ENCODE measurements at regions not wholly inside any gene's neighbourhood (a gene's known extent, or its start where the extent isn't known, plus 50 kb on each side); places are given as distances from the start of the nearest gene placed in this dataset.

DNA sequence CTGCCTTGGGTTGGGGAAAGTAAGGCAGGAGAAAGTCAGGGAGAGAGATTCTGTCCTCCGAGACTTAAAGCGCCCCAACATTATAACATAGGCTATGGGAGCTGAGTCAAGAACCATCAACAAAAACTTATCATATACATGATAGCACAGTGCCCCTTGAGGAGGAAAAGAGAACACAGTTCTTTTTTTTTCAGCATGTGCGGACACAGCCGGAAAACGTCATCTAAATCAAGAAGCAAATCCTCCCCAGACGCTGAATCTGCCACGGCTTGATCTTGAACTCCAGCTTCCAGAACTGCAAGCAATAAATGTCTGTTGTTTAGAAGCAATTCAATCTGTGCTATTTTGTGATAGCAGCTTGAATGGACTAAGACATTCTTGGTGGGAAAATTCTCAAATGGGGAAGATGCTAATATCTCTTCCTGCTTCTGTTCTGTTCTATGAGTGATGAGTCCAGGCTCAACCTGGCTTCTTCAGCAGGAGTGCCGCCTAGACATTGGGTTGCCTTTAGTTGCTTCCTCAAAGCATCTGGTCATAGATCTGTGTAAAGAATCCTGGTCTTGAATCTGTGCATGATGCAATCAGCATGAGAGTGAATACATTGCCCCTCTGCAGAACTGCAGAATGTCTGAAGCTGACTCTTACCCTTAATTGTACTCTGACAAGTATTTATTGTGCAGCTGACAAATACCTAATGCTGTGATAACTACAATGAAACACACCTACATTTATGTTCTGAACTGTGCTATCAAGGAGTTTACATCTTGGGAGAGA, 549.8 kb upstream of the PRKX start:
- Histone ChIP-seq H3K4me3 (ENCODE audit: insufficient read depth in 1 of 2, low read depth in 1 of 2, low read length in 2 of 2) (no peak overlapping the region), H3K36me3 (ENCODE audit: control insufficient read depth in 1 of 2, insufficient read depth in 2 of 2, low read depth in 1 of 2, low read length in 2 of 2) (no peaks in the 10 kb centered on the region), H3K4me2 (ENCODE audit: low read length, poor library complexity, severe bottlenecking) (no peak overlapping the region), H3K14ac (ENCODE audit: low read length in 2 of 2) (no peak overlapping the region), H3K4ac (ENCODE audit: low read depth in 1 of 2, low read length in 2 of 2) (no peak overlapping the region), H3K79me1 (replicated peaks; ENCODE audit: low read length, poor library complexity, severe bottlenecking) (no peaks in the 10 kb centered on the region), H2AFZ (ENCODE audit: low read depth, low read length) (no peak overlapping the region), H3K23ac (ENCODE audit: low read length in 2 of 2) (no peak overlapping the region), H3K9me3 (ENCODE audit: control insufficient read depth, low read length) (peaks cover 3% of the 10 kb centered on the region), H2BK5ac (ENCODE audit: low read depth, low read length, poor library complexity, severe bottlenecking) (no peak overlapping the region), H2BK12ac (ENCODE audit: low read length in 2 of 2) (no peak overlapping the region), H3K9ac (ENCODE audit: low read length) (no peak overlapping the region), H4K8ac (ENCODE audit: low read length) (no peak overlapping the region), H2BK15ac (ENCODE audit: low read depth, poor library complexity, severe bottlenecking) (no peak overlapping the region), H3K27ac (ENCODE audit: low read length, poor library complexity, severe bottlenecking) (no peak overlapping the region), H3K4me1 (ENCODE audit: control insufficient read depth, insufficient read depth, low read depth, low read length) (no peaks in the 10 kb centered on the region), H3K18ac (ENCODE audit: low read depth in 1 of 2, low read length in 2 of 2) (no peak overlapping the region), H2BK120ac (ENCODE audit: low read depth, low read length) (no peak overlapping the region), H4K91ac (ENCODE audit: low read length) (no peak overlapping the region), H2AK5ac (ENCODE audit: low read length, severe bottlenecking) (no peak overlapping the region), H3K27me3 (ENCODE audit: control insufficient read depth in 1 of 2, insufficient read depth in 1 of 2, low read length in 2 of 2) (no peaks in the 10 kb centered on the region)
- no peak for DNase-seq
- 78% methylated on average over 1 of the region's 8 CpGs for WGBS

DNA sequence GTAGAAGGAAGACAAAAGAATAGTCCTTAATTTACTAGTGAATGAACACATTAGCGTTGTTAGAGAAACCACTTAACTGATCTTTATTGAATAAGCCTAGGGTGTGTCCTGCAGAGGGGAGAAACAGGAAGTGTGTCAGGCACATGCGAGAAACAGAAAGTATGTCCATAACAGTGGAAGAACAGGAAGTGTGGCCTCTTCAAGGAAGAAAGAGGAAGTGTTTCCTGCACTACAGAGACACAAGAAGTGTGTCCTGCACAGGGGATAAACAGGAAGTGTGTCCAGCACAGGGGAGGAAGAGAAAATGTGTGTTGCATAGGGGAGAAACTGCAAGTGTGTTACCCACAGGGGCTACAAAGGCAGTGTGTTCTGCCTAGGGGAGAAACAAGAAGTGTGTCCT, 539.6 kb upstream of the PRKX start:
- Histone ChIP-seq H3K9ac (ENCODE audit: low read length) (no peak overlapping the region), H3K4me1 (ENCODE audit: control insufficient read depth, insufficient read depth, low read depth, low read length) (no peaks in the 10 kb centered on the region), H2BK15ac (ENCODE audit: low read depth, poor library complexity, severe bottlenecking) (no peak overlapping the region), H3K27me3 (ENCODE audit: control insufficient read depth in 1 of 2, insufficient read depth in 1 of 2, low read length in 2 of 2) (no peaks in the 10 kb centered on the region), H2BK12ac (ENCODE audit: low read length in 2 of 2) (no peak overlapping the region), H2AK5ac (ENCODE audit: low read length, severe bottlenecking) (no peak overlapping the region), H3K36me3 (ENCODE audit: control insufficient read depth in 1 of 2, insufficient read depth in 2 of 2, low read depth in 1 of 2, low read length in 2 of 2) (no peaks in the 10 kb centered on the region), H3K4ac (ENCODE audit: low read depth in 1 of 2, low read length in 2 of 2) (no peak overlapping the region), H2AFZ (ENCODE audit: low read depth, low read length) (no peak overlapping the region), H2BK120ac (ENCODE audit: low read depth, low read length) (no peak overlapping the region), H3K4me2 (ENCODE audit: low read length, poor library complexity, severe bottlenecking) (no peak overlapping the region), H2BK5ac (ENCODE audit: low read depth, low read length, poor library complexity, severe bottlenecking) (no peak overlapping the region), H4K8ac (ENCODE audit: low read length) (no peak overlapping the region), H4K91ac (ENCODE audit: low read length) (no peak overlapping the region), H3K79me1 (replicated peaks; ENCODE audit: low read length, poor library complexity, severe bottlenecking) (no peaks in the 10 kb centered on the region), H3K27ac (ENCODE audit: low read length, poor library complexity, severe bottlenecking) (no peak overlapping the region), H3K9me3 (ENCODE audit: control insufficient read depth, low read length) (peaks cover 16% of the 10 kb centered on the region), H3K23ac (ENCODE audit: low read length in 2 of 2) (no peak overlapping the region), H3K18ac (ENCODE audit: low read depth in 1 of 2, low read length in 2 of 2) (no peak overlapping the region), H3K14ac (ENCODE audit: low read length in 2 of 2) (no peak overlapping the region), H3K4me3 (ENCODE audit: insufficient read depth in 1 of 2, low read depth in 1 of 2, low read length in 2 of 2) (no peak overlapping the region)
- no peak for DNase-seq
- whole genome bisulfite sequencing: 23% methylated on average over 2 of the region's 2 CpGs

DNA sequence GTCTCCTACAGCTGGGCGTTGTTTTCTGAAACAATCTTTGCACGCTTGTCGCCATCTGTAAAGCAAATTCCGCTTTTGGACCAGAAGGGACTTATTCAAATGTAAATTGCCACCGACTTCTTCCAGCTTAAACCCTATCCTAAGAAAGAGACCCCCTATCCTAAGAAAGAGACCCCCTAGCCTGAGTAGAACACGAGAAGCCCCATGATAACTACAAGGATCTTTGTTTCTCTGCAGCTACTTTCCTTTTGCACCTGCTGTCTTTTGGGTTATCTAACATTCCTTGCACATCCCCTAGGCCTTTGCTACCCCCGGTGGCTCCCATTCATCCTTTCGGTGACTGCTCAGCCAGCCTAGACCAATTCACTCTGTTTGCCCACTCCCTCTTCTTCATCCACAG, 536.0 kb upstream of the PRKX start:
- H3K4me3 ChIP-seq (ENCODE audit: insufficient read depth in 1 of 2, low read depth in 1 of 2, low read length in 2 of 2): no peak overlapping the region
- H3K4me1 ChIP-seq (ENCODE audit: control insufficient read depth, insufficient read depth, low read depth, low read length): no peaks in the 10 kb centered on the region
- 71% methylated on average over 8 of the region's 8 CpGs for WGBS
- no peak overlapping the region for H3K4me2 ChIP-seq (ENCODE audit: low read length, poor library complexity, severe bottlenecking)
- H3K14ac ChIP-seq (ENCODE audit: low read length in 2 of 2): no peak overlapping the region
- peaks cover 16% of the 10 kb centered on the region for H3K9me3 ChIP-seq (ENCODE audit: control insufficient read depth, low read length)
- no peak overlapping the region for H2BK5ac ChIP-seq (ENCODE audit: low read depth, low read length, poor library complexity, severe bottlenecking)
- H3K27ac ChIP-seq (ENCODE audit: low read length, poor library complexity, severe bottlenecking): no peak overlapping the region
- no peak overlapping the region for H2BK120ac ChIP-seq (ENCODE audit: low read depth, low read length)
- H3K18ac ChIP-seq (ENCODE audit: low read depth in 1 of 2, low read length in 2 of 2): no peak overlapping the region
- H3K9ac ChIP-seq (ENCODE audit: low read length): no peak overlapping the region
- H4K8ac ChIP-seq (ENCODE audit: low read length): no peak overlapping the region
- H3K36me3 ChIP-seq (ENCODE audit: control insufficient read depth in 1 of 2, insufficient read depth in 2 of 2, low read depth in 1 of 2, low read length in 2 of 2): no peaks in the 10 kb centered on the region
- H3K79me1 ChIP-seq (replicated peaks; ENCODE audit: low read length, poor library complexity, severe bottlenecking): no peaks in the 10 kb centered on the region
- no peak overlapping the region for H3K23ac ChIP-seq (ENCODE audit: low read length in 2 of 2)
- H3K27me3 ChIP-seq (ENCODE audit: control insufficient read depth in 1 of 2, insufficient read depth in 1 of 2, low read length in 2 of 2): no peaks in the 10 kb centered on the region
- no peak overlapping the region for H4K91ac ChIP-seq (ENCODE audit: low read length)
- H2AFZ ChIP-seq (ENCODE audit: low read depth, low read length): no peak overlapping the region
- H2BK12ac ChIP-seq (ENCODE audit: low read length in 2 of 2): no peak overlapping the region
- no peak overlapping the region for H3K4ac ChIP-seq (ENCODE audit: low read depth in 1 of 2, low read length in 2 of 2)
- no peak overlapping the region for H2AK5ac ChIP-seq (ENCODE audit: low read length, severe bottlenecking)
- no peak overlapping the region for H2BK15ac ChIP-seq (ENCODE audit: low read depth, poor library complexity, severe bottlenecking)
- DNase-seq: no peak

DNA sequence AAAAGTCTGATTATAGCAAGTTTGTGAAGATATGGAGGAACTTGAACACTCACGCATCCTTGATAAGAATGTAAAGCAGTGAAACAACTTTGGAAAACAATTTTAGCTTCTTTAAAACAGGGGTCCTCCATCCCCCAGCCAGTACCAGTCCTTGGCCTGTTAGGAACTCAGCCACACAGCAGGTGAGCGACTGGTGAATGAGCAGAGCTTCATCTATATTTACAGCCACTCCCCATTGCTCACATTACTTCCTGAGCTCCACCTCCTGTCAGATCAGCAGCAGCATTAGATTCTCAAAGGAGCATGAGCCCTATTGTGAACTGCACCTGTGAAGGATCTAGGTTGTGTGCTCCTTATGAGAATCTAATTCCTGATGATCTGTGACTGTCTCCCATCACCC, 530.3 kb upstream of the PRKX start:
- H3K14ac ChIP-seq (ENCODE audit: low read length in 2 of 2): no peak overlapping the region
- no peaks in the 10 kb centered on the region for H3K36me3 ChIP-seq (ENCODE audit: control insufficient read depth in 1 of 2, insufficient read depth in 2 of 2, low read depth in 1 of 2, low read length in 2 of 2)
- H3K79me1 ChIP-seq (replicated peaks; ENCODE audit: low read length, poor library complexity, severe bottlenecking): no peaks in the 10 kb centered on the region
- no peak overlapping the region for H3K4me3 ChIP-seq (ENCODE audit: insufficient read depth in 1 of 2, low read depth in 1 of 2, low read length in 2 of 2)
- H2BK12ac ChIP-seq (ENCODE audit: low read length in 2 of 2): no peak overlapping the region
- H4K91ac ChIP-seq (ENCODE audit: low read length): no peak overlapping the region
- H2BK5ac ChIP-seq (ENCODE audit: low read depth, low read length, poor library complexity, severe bottlenecking): no peak overlapping the region
- H3K9ac ChIP-seq (ENCODE audit: low read length): no peak overlapping the region
- no peak overlapping the region for H2BK15ac ChIP-seq (ENCODE audit: low read depth, poor library complexity, severe bottlenecking)
- no peak overlapping the region for H4K8ac ChIP-seq (ENCODE audit: low read length)
- H3K4me2 ChIP-seq (ENCODE audit: low read length, poor library complexity, severe bottlenecking): no peak overlapping the region
- no peak overlapping the region for H2BK120ac ChIP-seq (ENCODE audit: low read depth, low read length)
- H2AFZ ChIP-seq (ENCODE audit: low read depth, low read length): no peak overlapping the region
- no peak overlapping the region for H3K4ac ChIP-seq (ENCODE audit: low read depth in 1 of 2, low read length in 2 of 2)
- no peak for DNase-seq
- peaks cover 17% of the 10 kb centered on the region for H3K9me3 ChIP-seq (ENCODE audit: control insufficient read depth, low read length)
- no peaks in the 10 kb centered on the region for H3K27me3 ChIP-seq (ENCODE audit: control insufficient read depth in 1 of 2, insufficient read depth in 1 of 2, low read length in 2 of 2)
- 25% methylated on average over 1 of the region's 2 CpGs for WGBS
- no peak overlapping the region for H3K18ac ChIP-seq (ENCODE audit: low read depth in 1 of 2, low read length in 2 of 2)
- no peak overlapping the region for H3K23ac ChIP-seq (ENCODE audit: low read length in 2 of 2)
- H3K4me1 ChIP-seq (ENCODE audit: control insufficient read depth, insufficient read depth, low read depth, low read length): no peaks in the 10 kb centered on the region
- H3K27ac ChIP-seq (ENCODE audit: low read length, poor library complexity, severe bottlenecking): no peak overlapping the region
- no peak overlapping the region for H2AK5ac ChIP-seq (ENCODE audit: low read length, severe bottlenecking)

Measured in mesenchymal stem cell (in vitro differentiated cells and primary cell).